ENCODE measurements at regions not wholly inside any gene's neighbourhood (a gene's known extent, or its start where the extent isn't known, plus 50 kb on each side); places are given as distances from the start of the nearest gene placed in this dataset.
"Not testable (repeated sequence)": the region's sequence is repeated elsewhere in the genome, so short reads cannot be mapped to it uniquely, and the experiment has no call there.

DNA sequence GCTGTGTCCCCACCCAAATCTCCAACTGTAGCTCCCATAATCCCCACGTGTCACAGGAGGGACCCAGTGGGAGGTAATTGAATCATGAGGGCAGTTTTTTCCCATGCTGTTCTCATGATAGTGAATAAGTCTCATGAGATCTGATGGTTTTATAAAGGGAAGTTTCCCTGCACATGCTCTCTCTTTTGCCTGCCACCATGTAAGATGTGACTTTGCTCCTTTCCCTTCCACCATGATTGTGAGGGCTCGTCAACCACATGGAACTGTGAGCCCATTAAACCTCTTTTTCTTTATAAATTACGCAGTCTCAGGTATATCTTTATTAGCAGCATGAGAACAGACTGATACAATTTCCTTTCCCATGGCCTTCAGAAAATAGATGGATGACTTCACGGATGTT lies 76.8 kb upstream of the ATP8B1 start:
- TF ChIP-seq POLR2AphosphoS5 (IDR thresholded peaks at IDR 0.05); EP300 (IDR thresholded peaks at IDR 0.05; ENCODE audit: low read depth): not testable (repeated sequence)

All from transverse colon (tissue), 3 donors.